Uterus (tissue), 3 donors: ENCODE measurements at regions not wholly inside any gene's neighbourhood (a gene's known extent, or its start where the extent isn't known, plus 50 kb on each side); places are given as distances from the start of the nearest gene placed in this dataset.

Experiments
- DNase-seq, 2 donors: peaks; one replicate each; pipeline ENCODE4 v3.0.0-alpha.2; 2019 to 2020
- H3K27ac ChIP-seq, 2 donors: fragments of 200-600 bp; sonication (generic); 1 replicate in 1 of 2; 2 replicates in 1 of 2; pipeline ENCODE4 v1.5.1; 2016 to 2018
- H3K27me3 ChIP-seq, 2 donors: fragments of 200-600 bp; sonication (generic); one replicate each; pipeline ENCODE4 v1.5.1; 2018 to 2019; ENCODE audit warnings: control low read depth in 1 of 2
- H3K36me3 ChIP-seq, 2 donors: fragments of 200-600 bp; sonication (generic); one replicate each; pipeline ENCODE4 v1.5.1; 2019; ENCODE audit warnings: control low read depth in 1 of 2
- H3K4me1 ChIP-seq, 2 donors: fragments of 200-600 bp; sonication (generic); one replicate each; pipeline ENCODE4 v1.5.1; 2018 to 2019; ENCODE audit warnings: control low read depth in 1 of 2
- H3K4me3 ChIP-seq, 2 donors: fragments of 200-600 bp; sonication (generic); 1 replicate in 1 of 2; 2 replicates in 1 of 2; pipeline ENCODE4 v1.5.1; 2018 to 2019; ENCODE audit warnings: mild to moderate bottlenecking in 1 of 2
- H3K9me3 ChIP-seq, 2 donors: fragments of 200-600 bp; sonication (generic); one replicate each; pipeline ENCODE4 v1.5.1; 2019; ENCODE audit warnings: control low read depth in 1 of 2
- POLR2A ChIP-seq, 2 donors: fragments of 450-650 bp; IDR thresholded peaks; one replicate each; pipeline ENCODE4 v1.6.1; 2016; ENCODE audit warnings: antibody characterized with exemption in 2 of 2, mild to moderate bottlenecking in 1 of 2, moderate library complexity in 1 of 2
- intact Hi-C: fragments of 100-400 bp; cut with DNase I; formaldehyde crosslinking; loops from one replicate; pipeline ENCODE4 v1.15.1; 2023; ENCODE audit warnings: low total_unique reads
- TF ChIP-seq, protein P1 (sequence below), 4 experiments: fragments of 200-600 bp in 2 of 4; fragments of 450-650 bp in 2 of 4; sonication (generic) in 2 of 4; IDR thresholded peaks; one replicate each; pipeline ENCODE4 v1.5.1; 2016 to 2019; ENCODE audit warnings: antibody characterized with exemption in 4 of 4, mild to moderate bottlenecking in 2 of 4, moderate library complexity in 1 of 4
- donor health status: DM: yes; HTN: yes; CAD: no.

DNA sequence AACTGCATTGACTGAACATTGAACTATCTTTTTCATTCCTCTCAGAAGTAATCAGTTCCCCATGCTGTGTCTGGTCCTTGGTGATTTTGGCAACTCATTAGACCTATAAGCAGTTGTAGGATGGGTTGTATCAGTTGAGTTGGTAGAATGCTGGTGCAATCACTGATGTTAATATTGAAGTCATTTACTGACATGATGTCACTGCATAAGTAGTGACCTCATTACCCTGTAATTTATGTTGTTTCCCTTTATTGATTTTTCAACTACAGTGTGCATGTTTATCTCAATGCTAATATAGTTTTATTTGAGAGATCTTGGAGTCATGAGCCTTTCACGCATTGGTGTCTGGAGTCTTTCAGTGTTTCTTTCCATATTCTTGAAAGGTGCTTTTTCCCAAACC, 275.0 kb downstream of the SPATA31D1 start:
- Histone ChIP-seq H3K4me3 (no peak overlapping the region), H3K27me3 (no peaks in the 10 kb centered on the region), H3K9me3 (no peaks in the 10 kb centered on the region), H3K4me1 (no peaks in the 10 kb centered on the region), H3K36me3 (no peaks in the 10 kb centered on the region), H3K27ac (no peak overlapping the region)
- TF ChIP-seq, protein P1, sequence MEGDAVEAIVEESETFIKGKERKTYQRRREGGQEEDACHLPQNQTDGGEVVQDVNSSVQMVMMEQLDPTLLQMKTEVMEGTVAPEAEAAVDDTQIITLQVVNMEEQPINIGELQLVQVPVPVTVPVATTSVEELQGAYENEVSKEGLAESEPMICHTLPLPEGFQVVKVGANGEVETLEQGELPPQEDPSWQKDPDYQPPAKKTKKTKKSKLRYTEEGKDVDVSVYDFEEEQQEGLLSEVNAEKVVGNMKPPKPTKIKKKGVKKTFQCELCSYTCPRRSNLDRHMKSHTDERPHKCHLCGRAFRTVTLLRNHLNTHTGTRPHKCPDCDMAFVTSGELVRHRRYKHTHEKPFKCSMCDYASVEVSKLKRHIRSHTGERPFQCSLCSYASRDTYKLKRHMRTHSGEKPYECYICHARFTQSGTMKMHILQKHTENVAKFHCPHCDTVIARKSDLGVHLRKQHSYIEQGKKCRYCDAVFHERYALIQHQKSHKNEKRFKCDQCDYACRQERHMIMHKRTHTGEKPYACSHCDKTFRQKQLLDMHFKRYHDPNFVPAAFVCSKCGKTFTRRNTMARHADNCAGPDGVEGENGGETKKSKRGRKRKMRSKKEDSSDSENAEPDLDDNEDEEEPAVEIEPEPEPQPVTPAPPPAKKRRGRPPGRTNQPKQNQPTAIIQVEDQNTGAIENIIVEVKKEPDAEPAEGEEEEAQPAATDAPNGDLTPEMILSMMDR (IDR thresholded peaks at IDR 0.05), result no peak
- no peak for TF ChIP-seq POLR2A (IDR thresholded peaks at IDR 0.05)
- intact Hi-C loops, result no loop called here
- DNase-seq, result no peak

DNA sequence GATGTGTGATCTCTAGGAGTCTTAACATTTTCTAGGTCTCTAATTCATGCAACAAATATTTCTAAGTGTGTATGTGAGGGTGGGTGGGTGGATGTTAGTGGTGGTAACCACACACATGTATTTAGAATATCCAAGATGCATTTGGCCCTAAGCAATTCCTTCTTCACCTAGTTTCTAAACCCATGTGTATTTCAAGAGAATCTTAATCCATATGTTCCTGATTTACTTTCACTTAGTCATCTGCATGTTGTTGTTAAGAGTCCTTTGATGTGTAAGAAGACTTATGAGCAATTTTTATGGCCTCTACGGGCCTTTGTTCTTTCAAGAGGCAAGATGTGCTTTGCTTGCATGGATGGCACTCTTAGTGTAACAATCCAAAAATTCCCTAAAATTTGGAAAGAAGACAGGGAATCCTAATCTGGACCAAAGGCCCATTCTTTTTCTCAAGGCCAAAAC, 282.6 kb downstream of the SPATA31D1 start:
- no peaks in the 10 kb centered on the region for H3K27me3 ChIP-seq
- H3K9me3 ChIP-seq, result no peaks in the 10 kb centered on the region
- no peak overlapping the region for H3K27ac ChIP-seq
- no peak for DNase-seq
- H3K36me3 ChIP-seq, result no peaks in the 10 kb centered on the region
- H3K4me1 ChIP-seq, result no peaks in the 10 kb centered on the region
- intact Hi-C loops, result no loop called here
- no peak overlapping the region for H3K4me3 ChIP-seq
- no peak for TF ChIP-seq POLR2A (IDR thresholded peaks at IDR 0.05)
- TF ChIP-seq, protein P1 (IDR thresholded peaks at IDR 0.05), result no peak

DNA sequence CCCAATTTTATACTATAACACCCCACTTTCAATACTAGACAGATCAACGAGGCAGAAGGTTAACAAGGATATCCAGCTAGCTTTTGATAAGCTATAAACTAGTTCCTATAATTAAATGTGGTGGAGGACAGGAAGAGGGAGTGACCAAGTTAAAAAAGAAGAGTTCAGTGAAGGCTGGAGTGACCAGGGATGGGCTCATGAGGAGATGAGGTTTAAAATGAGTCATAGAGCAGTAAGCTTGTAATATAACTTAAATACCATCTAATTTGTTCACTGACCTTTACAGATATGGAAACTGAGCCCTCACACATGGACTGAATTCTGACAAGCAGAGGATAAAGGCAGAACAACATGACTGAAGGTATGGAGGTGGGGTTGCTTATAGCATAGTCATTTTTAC, 284.5 kb downstream of the SPATA31D1 start:
- H3K27ac ChIP-seq, result no peak overlapping the region
- intact Hi-C loops, result no loop called here
- no peaks in the 10 kb centered on the region for H3K4me1 ChIP-seq
- no peak for DNase-seq
- TF ChIP-seq, protein P1 (IDR thresholded peaks at IDR 0.05), result no peak
- TF ChIP-seq POLR2A (IDR thresholded peaks at IDR 0.05), result no peak
- no peak overlapping the region for H3K4me3 ChIP-seq
- no peaks in the 10 kb centered on the region for H3K9me3 ChIP-seq
- no peaks in the 10 kb centered on the region for H3K27me3 ChIP-seq
- H3K36me3 ChIP-seq, result no peaks in the 10 kb centered on the region

DNA sequence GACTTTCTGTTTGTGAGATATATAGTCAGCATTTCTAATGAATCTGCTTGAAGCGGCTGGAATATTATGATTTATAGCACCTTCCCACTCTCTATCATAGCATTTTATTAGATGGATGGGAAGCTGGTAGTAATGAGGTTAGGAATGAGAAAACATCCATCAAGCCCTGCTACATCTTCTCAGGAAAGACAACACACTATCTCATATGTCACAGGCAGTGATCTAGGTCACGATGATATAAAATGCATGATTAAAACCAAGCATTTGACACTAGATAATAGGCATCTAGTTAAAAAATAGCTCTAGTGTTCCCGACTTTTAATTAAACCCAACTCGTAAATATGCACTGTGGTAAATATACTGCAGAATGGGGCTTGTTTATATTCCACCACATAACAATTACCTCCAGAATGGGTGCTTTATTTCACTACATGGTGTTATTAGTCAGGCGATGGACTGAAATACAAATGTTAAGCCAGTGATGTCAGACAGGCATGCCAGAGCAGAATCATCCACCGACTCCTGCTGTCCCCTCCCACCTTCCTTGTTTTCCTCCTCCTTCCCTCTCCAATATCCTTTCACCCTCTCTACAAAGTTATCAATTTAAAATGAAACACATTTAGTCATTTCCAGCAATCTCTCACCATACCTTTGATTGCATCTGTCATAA, 286.8 kb downstream of the SPATA31D1 start:
- TF ChIP-seq, protein P1 (IDR thresholded peaks at IDR 0.05), result no peak
- no peak for TF ChIP-seq POLR2A (IDR thresholded peaks at IDR 0.05)
- intact Hi-C loops, result no loop called here
- DNase-seq, result no peak
- Histone ChIP-seq H3K27ac (no peak overlapping the region), H3K4me3 (no peak overlapping the region), H3K4me1 (no peaks in the 10 kb centered on the region), H3K27me3 (no peaks in the 10 kb centered on the region), H3K9me3 (no peaks in the 10 kb centered on the region), H3K36me3 (no peaks in the 10 kb centered on the region)

DNA sequence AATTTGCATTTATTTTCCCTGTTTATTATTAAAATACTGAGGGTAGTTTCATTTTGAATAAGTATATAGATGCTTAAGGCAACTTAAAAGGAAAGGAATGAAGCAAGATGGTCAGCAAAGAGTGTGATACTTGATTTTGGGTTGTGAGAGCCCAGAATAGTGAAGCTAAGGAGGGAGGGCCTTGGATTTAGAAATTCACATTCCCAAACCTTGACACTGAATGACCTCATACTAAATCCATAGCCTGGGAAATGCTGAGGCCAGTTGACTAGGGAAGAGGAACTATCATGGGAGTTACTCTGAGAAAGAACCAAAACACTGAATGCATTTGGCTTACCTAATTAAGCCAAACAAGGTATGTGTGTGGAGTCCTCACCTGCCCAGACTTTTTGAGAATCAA, 292.5 kb downstream of the SPATA31D1 start:
- no peak for DNase-seq
- no peaks in the 10 kb centered on the region for H3K9me3 ChIP-seq
- no peak for TF ChIP-seq POLR2A (IDR thresholded peaks at IDR 0.05)
- TF ChIP-seq, protein P1 (IDR thresholded peaks at IDR 0.05), result no peak

More for the DNA sequence above, 292.5 kb downstream of the SPATA31D1 start:
- no peak overlapping the region for H3K4me3 ChIP-seq
- intact Hi-C loops, result no loop called here
- H3K27me3 ChIP-seq, result no peaks in the 10 kb centered on the region
- H3K4me1 ChIP-seq, result no peaks in the 10 kb centered on the region
- no peak overlapping the region for H3K27ac ChIP-seq
- no peaks in the 10 kb centered on the region for H3K36me3 ChIP-seq
